GM12891 (cell line): ENCODE measurements at regions not wholly inside any gene's neighbourhood (a gene's known extent, or its start where the extent isn't known, plus 50 kb on each side); places are given as distances from the start of the nearest gene placed in this dataset.

Source experiments
- POLR2A ChIP-seq: IDR thresholded peaks from 2 replicates; pipeline ENCODE4 v1.6.1; 2011; ENCODE audit warnings: low read depth, low read length, control low read depth
- TAF1 ChIP-seq: IDR thresholded peaks from 2 replicates; pipeline ENCODE4 v1.6.1; 2011; ENCODE audit warnings: low read depth, low read length, control low read depth

GRCh38 chr12:67472539-67472938 lies 176.0 kb upstream of the DYRK2 start:
- TF ChIP-seq TAF1: no peak
- TF ChIP-seq POLR2A: no peak
